Tibial nerve (tissue), 4 donors: ENCODE measurements at regions not wholly inside any gene's neighbourhood (a gene's known extent, or its start where the extent isn't known, plus 50 kb on each side); places are given as distances from the start of the nearest gene placed in this dataset.

Source experiments
- DNase-seq, 2 donors: peaks; one replicate each; pipeline ENCODE4 v3.0.0-alpha.2; 2019; ENCODE audit warnings: low spot score in 2 of 2
- H3K27ac ChIP-seq, 4 donors: fragments of 200-600 bp; sonication (generic) in 3 of 4; one replicate each; pipeline ENCODE4 v1.5.1; 2017 to 2019; ENCODE audit warnings: mild to moderate bottlenecking in 1 of 4
- H3K27me3 ChIP-seq, 2 donors: fragments of 200-600 bp; sonication (generic) in 1 of 2; one replicate each; pipeline versions ENCODE4 v1.5.1 to v1.6.0; 2017 to 2019
- H3K36me3 ChIP-seq, 3 donors: fragments of 200-600 bp; sonication (generic); one replicate each; pipeline ENCODE4 v1.5.1; 2018 to 2019
- H3K4me1 ChIP-seq, 4 donors: fragments of 200-600 bp; sonication (generic) in 3 of 4; one replicate each; pipeline ENCODE4 v1.5.1; 2017 to 2019
- H3K4me3 ChIP-seq, 4 donors: fragments of 200-600 bp; sonication (generic) in 3 of 4; one replicate each; pipeline ENCODE4 v1.5.1; 2017 to 2019; ENCODE audit warnings: mild to moderate bottlenecking in 1 of 4, moderate library complexity in 1 of 4
- H3K9me3 ChIP-seq, 4 donors: fragments of 200-600 bp; sonication (generic) in 3 of 4; one replicate each; pipeline ENCODE4 v1.5.1; 2017 to 2019
- EP300 ChIP-seq, 2 donors: sonication (generic); formaldehyde crosslinking; IDR thresholded peaks; one replicate each; pipeline ENCODE4 v1.6.1; 2017; ENCODE audit warnings: antibody characterized with exemption in 2 of 2, mild to moderate bottlenecking in 1 of 2
- POLR2A ChIP-seq, 2 donors: fragments of 450-650 bp; IDR thresholded peaks; one replicate each; pipeline ENCODE4 v1.6.1; 2017; ENCODE audit warnings: antibody characterized with exemption in 2 of 2, mild to moderate bottlenecking in 2 of 2, moderate library complexity in 2 of 2
- WGBS, 2 donors: methylation state at CpG; one replicate each; pipeline ENCODE4 v1.1.5; 2018; 5-methylcytosine and 5-hydroxymethylcytosine counted together
- TF ChIP-seq, protein P1 (sequence below), 5 experiments: fragments of 200-600 bp in 3 of 5; fragments of 450-650 bp in 2 of 5; sonication (generic) in 3 of 5; IDR thresholded peaks; one replicate each; pipeline ENCODE4 v1.5.1; 2016 to 2019; ENCODE audit warnings: antibody characterized with exemption in 5 of 5, mild to moderate bottlenecking in 3 of 5, moderate library complexity in 2 of 5

- peaks cover 0 to 4% of the 10 kb centered on the region in 2 donors for H3K27me3 ChIP-seq
- TF ChIP-seq POLR2A (IDR thresholded peaks at IDR 0.05) (no peak), EP300 (IDR thresholded peaks at IDR 0.05) (no peak)
- TF ChIP-seq, protein P1, sequence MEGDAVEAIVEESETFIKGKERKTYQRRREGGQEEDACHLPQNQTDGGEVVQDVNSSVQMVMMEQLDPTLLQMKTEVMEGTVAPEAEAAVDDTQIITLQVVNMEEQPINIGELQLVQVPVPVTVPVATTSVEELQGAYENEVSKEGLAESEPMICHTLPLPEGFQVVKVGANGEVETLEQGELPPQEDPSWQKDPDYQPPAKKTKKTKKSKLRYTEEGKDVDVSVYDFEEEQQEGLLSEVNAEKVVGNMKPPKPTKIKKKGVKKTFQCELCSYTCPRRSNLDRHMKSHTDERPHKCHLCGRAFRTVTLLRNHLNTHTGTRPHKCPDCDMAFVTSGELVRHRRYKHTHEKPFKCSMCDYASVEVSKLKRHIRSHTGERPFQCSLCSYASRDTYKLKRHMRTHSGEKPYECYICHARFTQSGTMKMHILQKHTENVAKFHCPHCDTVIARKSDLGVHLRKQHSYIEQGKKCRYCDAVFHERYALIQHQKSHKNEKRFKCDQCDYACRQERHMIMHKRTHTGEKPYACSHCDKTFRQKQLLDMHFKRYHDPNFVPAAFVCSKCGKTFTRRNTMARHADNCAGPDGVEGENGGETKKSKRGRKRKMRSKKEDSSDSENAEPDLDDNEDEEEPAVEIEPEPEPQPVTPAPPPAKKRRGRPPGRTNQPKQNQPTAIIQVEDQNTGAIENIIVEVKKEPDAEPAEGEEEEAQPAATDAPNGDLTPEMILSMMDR (IDR thresholded peaks at IDR 0.05), result no peak
- no peak overlapping the region for H3K4me3 ChIP-seq
- H3K27ac ChIP-seq, result no peak overlapping the region
- 75 to 80% methylated on average over 8 to 9 of the region's 9 CpGs for WGBS, 2 donors
- DNase-seq, result no peak
- H3K9me3 ChIP-seq, result peaks cover 0 to 6% (median 0%) of the 10 kb centered on the region in 4 donors
- H3K4me1 ChIP-seq, result peaks cover 0 to 2% (median 0%) of the 10 kb centered on the region in 4 donors
- no peaks in the 10 kb centered on the region for H3K36me3 ChIP-seq
Measured at GRCh38 chr12:131357185-131357747, 353.6 kb upstream of the SFSWAP start.

DNA sequence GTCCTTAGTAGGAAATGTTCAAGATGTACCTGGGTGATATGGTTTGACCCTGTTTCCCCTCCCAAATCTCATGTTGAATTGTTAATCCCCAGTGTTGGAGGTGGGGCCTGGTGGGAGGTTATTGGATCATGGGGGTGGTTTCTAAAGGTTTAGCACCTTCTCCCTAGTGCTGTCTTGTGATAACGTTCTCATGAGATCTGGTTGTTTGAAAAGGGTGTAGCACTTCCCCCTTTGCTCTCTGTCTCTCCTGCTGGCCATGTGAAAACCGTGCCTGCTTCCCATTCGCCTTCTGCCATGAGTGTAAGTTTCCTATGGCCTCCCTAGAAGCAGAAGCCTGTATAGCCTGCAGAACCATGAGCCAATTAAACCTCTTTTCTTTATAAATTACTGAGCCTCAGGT, 353.0 kb upstream of the SFSWAP start:
- Histone ChIP-seq H3K36me3 (no peaks in the 10 kb centered on the region), H3K27ac (no peak overlapping the region), H3K4me3 (no peak overlapping the region), H3K4me1 (peaks cover 0 to 2% (median 0%) of the 10 kb centered on the region in 4 donors), H3K9me3 (peaks cover 0 to 6% (median 0%) of the 10 kb centered on the region in 4 donors), H3K27me3 (peaks cover 0 to 4% of the 10 kb centered on the region in 2 donors)
- no peak for DNase-seq
- WGBS, 2 donors, result 71 to 74% methylated on average over 3 of the region's 3 CpGs
- TF ChIP-seq EP300 (IDR thresholded peaks at IDR 0.05) (no peak), POLR2A (IDR thresholded peaks at IDR 0.05) (no peak)
- TF ChIP-seq, protein P1 (IDR thresholded peaks at IDR 0.05), result no peak

- H3K9me3 ChIP-seq, result peaks cover 0 to 6% (median 0%) of the 10 kb centered on the region in 4 donors
- WGBS, 2 donors, result 68 to 69% methylated on average over 12 of the region's 12 CpGs
- no peaks in the 10 kb centered on the region for H3K36me3 ChIP-seq
- H3K27ac ChIP-seq, result peak overlapping the region in 2 of 4 donors; percentile 58 to 59
- H3K4me3 ChIP-seq, result no peak overlapping the region
- peaks cover 0 to 7% of the 10 kb centered on the region in 2 donors for H3K27me3 ChIP-seq
- TF ChIP-seq EP300 (IDR thresholded peaks at IDR 0.05), result no peak
- TF ChIP-seq, protein P1 (IDR thresholded peaks at IDR 0.05), result no peak
- TF ChIP-seq POLR2A (IDR thresholded peaks at IDR 0.05), result no peak
- peaks cover 0 to 10% (median 0%) of the 10 kb centered on the region in 4 donors for H3K4me1 ChIP-seq
- no peak for DNase-seq
Measured at GRCh38 chr12:131362291-131363211, 348.3 kb upstream of the SFSWAP start.

- Histone ChIP-seq H3K36me3 (no peaks in the 10 kb centered on the region), H3K27me3 (peaks cover 0 to 7% of the 10 kb centered on the region in 2 donors), H3K4me1 (peaks cover 0 to 10% (median 0%) of the 10 kb centered on the region in 4 donors), H3K4me3 (no peak overlapping the region), H3K9me3 (peaks cover 0 to 6% (median 0%) of the 10 kb centered on the region in 4 donors), H3K27ac (peak overlapping the region in 1 of 4 donors; percentile 59)
- 90% methylated on average over 4 to 7 of the region's 7 CpGs for WGBS, 2 donors
- TF ChIP-seq, protein P1 (IDR thresholded peaks at IDR 0.05), result no peak
- TF ChIP-seq EP300 (IDR thresholded peaks at IDR 0.05) (no peak), POLR2A (IDR thresholded peaks at IDR 0.05) (no peak)
- no peak for DNase-seq
Measured at GRCh38 chr12:131363393-131363792, 347.5 kb upstream of the SFSWAP start.
